Fibroblast of pulmonary artery (primary cell): ENCODE measurements at regions not wholly inside any gene's neighbourhood (a gene's known extent, or its start where the extent isn't known, plus 50 kb on each side); places are given as distances from the start of the nearest gene placed in this dataset.

ENCODE experiments used
- DNase-seq: peaks from one replicate; pipeline ENCODE4 v3.0.0-alpha.2; 2010; ENCODE audit warnings: low read depth
- H3K4me3 ChIP-seq: replicated peaks from 2 replicates; pipeline ENCODE4 v1.5.1; 2011; ENCODE audit warnings: low read depth, mild to moderate bottlenecking, control low read depth, low read length, moderate library complexity
- CTCF ChIP-seq: IDR thresholded peaks from 2 replicates; pipeline ENCODE4 v1.5.1; 2011; ENCODE audit warnings: mild to moderate bottlenecking, control low read depth, low read length, inconsistent platforms; ENCODE audit errors: missing control alignments

GRCh38 chr13:85236413-85236812 is 562.8 kb downstream of the SLITRK6 start:
- peak; percentile 72 for DNase-seq
- no peak overlapping the region for H3K4me3 ChIP-seq
- TF ChIP-seq CTCF: no peak

- no peak for DNase-seq
These were observed 568.5 kb downstream of the SLITRK6 start for GRCh38 chr13:85230691-85231093.

GRCh38 chr13:85228692-85229091 is 570.5 kb downstream of the SLITRK6 start:
- no peak for DNase-seq
- H3K4me3 ChIP-seq: no peak overlapping the region
- no peak for TF ChIP-seq CTCF

More at GRCh38 chr13:85230691-85231093, 568.5 kb downstream of the SLITRK6 start:
- H3K4me3 ChIP-seq: no peak overlapping the region
- no peak for TF ChIP-seq CTCF

- H3K4me3 ChIP-seq: no peak overlapping the region
- TF ChIP-seq CTCF: no peak
- DNase-seq: peak; percentile 31
These were observed 575.1 kb downstream of the SLITRK6 start for GRCh38 chr13:85223883-85224656.

- no peak overlapping the region for H3K4me3 ChIP-seq
- no peak for TF ChIP-seq CTCF
- DNase-seq: no peak
These were observed 582.6 kb downstream of the SLITRK6 start for GRCh38 chr13:85216576-85216975.

GRCh38 chr13:85212692-85213091 is 586.5 kb downstream of the SLITRK6 start:
- TF ChIP-seq CTCF: no peak
- no peak overlapping the region for H3K4me3 ChIP-seq
- DNase-seq: no peak
